Endothelial cell of umbilical vein (primary cell): ENCODE measurements at regions not wholly inside any gene's neighbourhood (a gene's known extent, or its start where the extent isn't known, plus 50 kb on each side); places are given as distances from the start of the nearest gene placed in this dataset.

ENCODE experiments used
- BruUV-seq: library from RNA; stranded (reverse); fragments of 400-500 nt; replicated peaks from 2 replicates; lab custom pipeline; 2021; lab: Mats Ljungman, UMichigan
- CTCF ChIA-PET: fragments of 300-600, 350-600 bp; sonication (Branson Sonifier 250); formaldehyde crosslinking; loops from one replicate; lab custom pipeline; 2021; ENCODE audit warnings: antibody characterized with exemption, inconsistent platforms; lab: Charles Lee
- POLR2A ChIA-PET: fragments of 300-600, 350-600 bp; sonication (Branson Sonifier 250); formaldehyde crosslinking; loops from one replicate; lab custom pipeline; 2021; ENCODE audit warnings: antibody characterized with exemption, inconsistent platforms; lab: Charles Lee
- DNase-seq: peaks from one replicate; pipeline ENCODE4 v3.0.0-alpha.2; 2011; ENCODE audit warnings: low read depth, low spot score
- FAIRE-seq: peaks from 2 replicates; lab custom pipeline; 2011; peaks lifted over from hg19 to GRCh38; lab: Jason Lieb, UNC
- H2AFZ ChIP-seq: 2 replicates; pipeline ENCODE4 v1.6.0; 2012; ENCODE audit warnings: low read depth, low read length, control low read depth, inconsistent platforms
- H3K27ac ChIP-seq: 2 replicates; pipeline ENCODE4 v1.5.1; 2011; ENCODE audit warnings: low read depth, mild to moderate bottlenecking, control low read depth, low read length, moderate library complexity; ENCODE audit not compliant: insufficient read depth
- H3K27me3 ChIP-seq, 2 experiments: 2 replicates each; pipeline versions ENCODE4 v1.6.0 to v1.6.1; 2011; ENCODE audit warnings: low read length in 2 of 2, mixed read lengths in 1 of 2; ENCODE audit not compliant: control insufficient read depth in 2 of 2, insufficient read depth in 2 of 2
- H3K36me3 ChIP-seq, 2 experiments: 2 replicates in 1 of 2; 3 replicates in 1 of 2; pipeline ENCODE4 v1.5.1; 2011; ENCODE audit warnings: low read length in 2 of 2, mild to moderate bottlenecking in 1 of 2, moderate library complexity in 1 of 2; ENCODE audit not compliant: control insufficient read depth in 2 of 2, insufficient read depth in 2 of 2; ENCODE audit errors: extremely low read depth in 1 of 2
- H3K4me1 ChIP-seq: 3 replicates; pipeline ENCODE4 v1.5.1; 2011; ENCODE audit warnings: mild to moderate bottlenecking, low read length; ENCODE audit not compliant: control insufficient read depth, insufficient read depth; ENCODE audit errors: extremely low read depth
- H3K4me2 ChIP-seq: 2 replicates; pipeline ENCODE4 v1.6.1; 2011; ENCODE audit warnings: low read length, control low read depth, mixed read lengths; ENCODE audit not compliant: insufficient read depth
- H3K4me3 ChIP-seq, 3 experiments: fragments of 200-600 bp in 1 of 3; sonication (generic), shearing (Covaris generic) in 1 of 3; replicated peaks in 1 of 3; 2 replicates each; pipeline ENCODE4 v1.5.1; 2011 to 2016; ENCODE audit warnings: control low read depth in 3 of 3, low read length in 3 of 3, mild to moderate bottlenecking in 2 of 3, inconsistent platforms in 1 of 3, low read depth in 1 of 3, moderate library complexity in 1 of 3; ENCODE audit not compliant: insufficient read depth in 1 of 3
- H3K79me2 ChIP-seq: 2 replicates; pipeline ENCODE4 v1.6.0; 2012; ENCODE audit warnings: low read length, inconsistent platforms; ENCODE audit not compliant: control insufficient read depth, insufficient read depth
- H3K9ac ChIP-seq: replicated peaks from 2 replicates; pipeline ENCODE3; 2011; ENCODE audit warnings: low read length, control low read depth; ENCODE audit not compliant: insufficient read depth; ENCODE audit errors: extremely low read depth
- H3K9me1 ChIP-seq: replicated peaks from 3 replicates; pipeline ENCODE4 v1.6.0; 2011; ENCODE audit warnings: mild to moderate bottlenecking, low read length; ENCODE audit not compliant: control insufficient read depth, insufficient read depth; ENCODE audit errors: extremely low read depth
- H3K9me3 ChIP-seq: replicated peaks from 2 replicates; pipeline ENCODE4 v1.5.1; 2012; ENCODE audit warnings: low read length, inconsistent platforms; ENCODE audit not compliant: control insufficient read depth, insufficient read depth
- H4K20me1 ChIP-seq: replicated peaks from 2 replicates; pipeline ENCODE3; 2011; ENCODE audit warnings: mild to moderate bottlenecking, low read length; ENCODE audit not compliant: control insufficient read depth, insufficient read depth; ENCODE audit errors: extremely low read depth
- FOS ChIP-seq: IDR thresholded peaks from 2 replicates; pipeline ENCODE4 v1.6.1; 2011; ENCODE audit warnings: mild to moderate bottlenecking, low read length, moderate library complexity, borderline replicate concordance; ENCODE audit not compliant: insufficient read depth
- GATA2 ChIP-seq: IDR thresholded peaks from 2 replicates; pipeline ENCODE4 v1.7.0; 2011; ENCODE audit warnings: low read depth, mild to moderate bottlenecking, moderate library complexity, mixed read lengths, low read length; ENCODE audit not compliant: insufficient read length, insufficient read depth
- POLR2A ChIP-seq: IDR thresholded peaks from 2 replicates; pipeline ENCODE4 v1.6.1; 2012; ENCODE audit warnings: low read depth, mild to moderate bottlenecking, control low read depth, low read length
- POLR2AphosphoS5 ChIP-seq: IDR thresholded peaks from 2 replicates; pipeline ENCODE4 v1.6.1; 2012; ENCODE audit warnings: low read depth, mild to moderate bottlenecking, control low read depth, low read length, moderate library complexity; ENCODE audit not compliant: insufficient read depth
- dilution Hi-C: fragments of 300-500 bp; cut with MboI; formaldehyde crosslinking; loops from one replicate; pipeline ENCODE4 v1.15.0; 2019; ENCODE audit warnings: low sequenced_read_pairs; ENCODE audit not compliant: extremely low pct_ligation_motif_present
- intact Hi-C: fragments of 100-400 bp; cut with micrococcal nuclease; formaldehyde crosslinking; loops from one replicate; pipeline ENCODE4 v1.10.0; 2022
- TF ChIP-seq, protein P1 (sequence below), 2 donors: IDR thresholded peaks; 1 replicate in 1 of 2; 2 replicates in 1 of 2; pipeline ENCODE4 v1.5.1; 2011; ENCODE audit warnings: low read length in 2 of 2, mild to moderate bottlenecking in 2 of 2, moderate library complexity in 2 of 2, control low read depth in 1 of 2, inconsistent platforms in 1 of 2, low read depth in 1 of 2; ENCODE audit not compliant: insufficient read depth in 1 of 2; ENCODE audit errors: extremely low read depth in 1 of 2

DNA sequence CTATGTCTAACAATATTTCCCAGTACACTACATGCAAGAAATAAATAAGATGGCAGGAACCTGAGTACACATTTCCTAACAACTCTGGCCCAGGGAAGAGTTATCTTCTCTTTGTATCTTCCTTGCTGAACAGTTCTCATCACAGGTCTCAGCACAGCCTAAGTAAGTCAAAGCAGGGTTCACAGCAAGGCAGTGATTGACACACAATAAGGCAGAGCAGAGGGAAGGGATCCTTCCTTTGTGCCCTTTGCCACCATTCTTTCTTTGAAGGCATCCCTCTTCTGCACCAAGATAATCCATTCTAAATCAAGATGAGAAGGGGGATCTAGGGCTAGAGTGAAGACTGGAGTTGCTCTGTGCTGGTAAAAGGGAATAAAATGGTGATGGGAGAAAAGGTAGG lies 73.4 kb upstream of the TRPC4 start:
- H3K4me3 ChIP-seq: no peak overlapping the region
- no peak overlapping the region for H3K9ac ChIP-seq
- no peaks in the 10 kb centered on the region for H4K20me1 ChIP-seq
- H3K4me1 ChIP-seq: no peaks in the 10 kb centered on the region
- no peaks in the 10 kb centered on the region for H3K9me3 ChIP-seq
- no TSS peak for BruUV-seq
- H2AFZ ChIP-seq: no peak overlapping the region
- CTCF ChIA-PET: no interaction called here
- no peaks in the 10 kb centered on the region for H3K36me3 ChIP-seq
- DNase-seq: no peak
- intact Hi-C loops: no loop called here
- TF ChIP-seq GATA2: no peak
- TF ChIP-seq FOS: no peak
- TF ChIP-seq, protein P1, sequence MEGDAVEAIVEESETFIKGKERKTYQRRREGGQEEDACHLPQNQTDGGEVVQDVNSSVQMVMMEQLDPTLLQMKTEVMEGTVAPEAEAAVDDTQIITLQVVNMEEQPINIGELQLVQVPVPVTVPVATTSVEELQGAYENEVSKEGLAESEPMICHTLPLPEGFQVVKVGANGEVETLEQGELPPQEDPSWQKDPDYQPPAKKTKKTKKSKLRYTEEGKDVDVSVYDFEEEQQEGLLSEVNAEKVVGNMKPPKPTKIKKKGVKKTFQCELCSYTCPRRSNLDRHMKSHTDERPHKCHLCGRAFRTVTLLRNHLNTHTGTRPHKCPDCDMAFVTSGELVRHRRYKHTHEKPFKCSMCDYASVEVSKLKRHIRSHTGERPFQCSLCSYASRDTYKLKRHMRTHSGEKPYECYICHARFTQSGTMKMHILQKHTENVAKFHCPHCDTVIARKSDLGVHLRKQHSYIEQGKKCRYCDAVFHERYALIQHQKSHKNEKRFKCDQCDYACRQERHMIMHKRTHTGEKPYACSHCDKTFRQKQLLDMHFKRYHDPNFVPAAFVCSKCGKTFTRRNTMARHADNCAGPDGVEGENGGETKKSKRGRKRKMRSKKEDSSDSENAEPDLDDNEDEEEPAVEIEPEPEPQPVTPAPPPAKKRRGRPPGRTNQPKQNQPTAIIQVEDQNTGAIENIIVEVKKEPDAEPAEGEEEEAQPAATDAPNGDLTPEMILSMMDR (IDR thresholded peaks at IDR 0.05; ENCODE audit: extremely low read depth in 1 of 2, insufficient read depth in 1 of 2, low read depth in 1 of 2, low read length in 2 of 2): no peak
- no peak for TF ChIP-seq POLR2A
- no peak for TF ChIP-seq POLR2AphosphoS5
- no peaks in the 10 kb centered on the region for H3K9me1 ChIP-seq
- H3K79me2 ChIP-seq: no peaks in the 10 kb centered on the region
- dilution Hi-C loops: no loop called here
- H3K4me2 ChIP-seq: no peak overlapping the region
- H3K27me3 ChIP-seq: no peaks in the 10 kb centered on the region
- no peak overlapping the region for H3K27ac ChIP-seq
- POLR2A ChIA-PET: no interaction called here
- no peak for FAIRE-seq
